Stomach (tissue), 4 donors: ENCODE measurements at regions not wholly inside any gene's neighbourhood (a gene's known extent, or its start where the extent isn't known, plus 50 kb on each side); places are given as distances from the start of the nearest gene placed in this dataset.

Experiments used
- CTCF ChIP-seq, 7 experiments: fragments of 450-650 bp in 4 of 7; fragments of 200-600 bp in 3 of 7; sonication (generic) in 3 of 7; IDR thresholded peaks; one replicate each; pipeline ENCODE4 v1.5.1; 2016 to 2019; ENCODE audit warnings: antibody characterized with exemption in 7 of 7, control low read depth in 2 of 7, mild to moderate bottlenecking in 1 of 7
- POLR2A ChIP-seq, 4 donors: fragments of 450-650 bp; IDR thresholded peaks; one replicate each; pipeline ENCODE4 v1.6.1; 2016; ENCODE audit warnings: antibody characterized with exemption in 4 of 4, control low read depth in 2 of 4, mild to moderate bottlenecking in 1 of 4, moderate library complexity in 1 of 4
- POLR2AphosphoS5 ChIP-seq, 3 donors: sonication (generic); formaldehyde crosslinking; IDR thresholded peaks; one replicate each; pipeline ENCODE4 v1.6.1; 2016; ENCODE audit warnings: antibody characterized with exemption in 3 of 3

GRCh38 chr14:98982986-98983385 is 289.0 kb downstream of the BCL11B start:
- no peak for TF ChIP-seq CTCF (IDR thresholded peaks at IDR 0.05)
- no peak for TF ChIP-seq POLR2A (IDR thresholded peaks at IDR 0.05)
- no peak for TF ChIP-seq POLR2AphosphoS5 (IDR thresholded peaks at IDR 0.05)
